Ovary (tissue), 3 donors: ENCODE measurements at regions not wholly inside any gene's neighbourhood (a gene's known extent, or its start where the extent isn't known, plus 50 kb on each side); places are given as distances from the start of the nearest gene placed in this dataset.

Source experiments
- POLR2A ChIP-seq: fragments of 450-650 bp; IDR thresholded peaks from one replicate; pipeline ENCODE4 v1.6.1; 2017; ENCODE audit warnings: antibody characterized with exemption, mild to moderate bottlenecking, moderate library complexity
- TF ChIP-seq, protein P1 (sequence below), 3 donors: fragments of 450-650 bp in 2 of 3; fragments of 200-600 bp in 1 of 3; IDR thresholded peaks; one replicate each; pipeline versions ENCODE4 v1.5.1 to v1.8.0; 2016 to 2022; ENCODE audit warnings: antibody characterized with exemption in 3 of 3, mild to moderate bottlenecking in 1 of 3
- donor health status: DM: no; HTN: no; CAD: no.

DNA sequence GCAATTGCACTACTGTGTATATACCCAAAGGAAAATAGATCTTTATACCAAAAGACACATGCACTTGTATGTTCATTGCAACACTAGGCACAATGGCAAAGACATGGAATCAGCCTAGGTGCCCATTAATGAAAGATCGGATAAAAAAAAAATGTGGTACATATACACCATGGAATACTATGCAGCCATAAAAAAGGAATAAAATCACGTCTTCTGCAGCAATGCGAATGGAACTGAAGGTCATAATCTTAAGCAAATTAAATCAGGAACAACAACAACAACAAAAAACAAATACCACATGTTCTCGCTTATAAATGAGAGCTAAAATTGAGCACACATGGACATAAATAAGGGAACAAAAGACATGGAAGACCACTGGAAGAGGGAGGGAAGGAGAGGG, 266.7 kb upstream of the CDH18 start:
- TF ChIP-seq, protein P1, sequence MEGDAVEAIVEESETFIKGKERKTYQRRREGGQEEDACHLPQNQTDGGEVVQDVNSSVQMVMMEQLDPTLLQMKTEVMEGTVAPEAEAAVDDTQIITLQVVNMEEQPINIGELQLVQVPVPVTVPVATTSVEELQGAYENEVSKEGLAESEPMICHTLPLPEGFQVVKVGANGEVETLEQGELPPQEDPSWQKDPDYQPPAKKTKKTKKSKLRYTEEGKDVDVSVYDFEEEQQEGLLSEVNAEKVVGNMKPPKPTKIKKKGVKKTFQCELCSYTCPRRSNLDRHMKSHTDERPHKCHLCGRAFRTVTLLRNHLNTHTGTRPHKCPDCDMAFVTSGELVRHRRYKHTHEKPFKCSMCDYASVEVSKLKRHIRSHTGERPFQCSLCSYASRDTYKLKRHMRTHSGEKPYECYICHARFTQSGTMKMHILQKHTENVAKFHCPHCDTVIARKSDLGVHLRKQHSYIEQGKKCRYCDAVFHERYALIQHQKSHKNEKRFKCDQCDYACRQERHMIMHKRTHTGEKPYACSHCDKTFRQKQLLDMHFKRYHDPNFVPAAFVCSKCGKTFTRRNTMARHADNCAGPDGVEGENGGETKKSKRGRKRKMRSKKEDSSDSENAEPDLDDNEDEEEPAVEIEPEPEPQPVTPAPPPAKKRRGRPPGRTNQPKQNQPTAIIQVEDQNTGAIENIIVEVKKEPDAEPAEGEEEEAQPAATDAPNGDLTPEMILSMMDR (IDR thresholded peaks at IDR 0.05): no peak
- no peak for TF ChIP-seq POLR2A
